ENCODE measurements at regions not wholly inside any gene's neighbourhood (a gene's known extent, or its start where the extent isn't known, plus 50 kb on each side); places are given as distances from the start of the nearest gene placed in this dataset.

GRCh38 chr6:90412538-90413369, 116.1 kb upstream of the BACH2 start:
- no peak for TF ChIP-seq CTCF (conservative IDR thresholded peaks at IDR 0.05; ENCODE audit: low read depth in 2 of 2)
- TF ChIP-seq POLR2AphosphoS5 (IDR thresholded peaks at IDR 0.05; ENCODE audit: low read depth), result no peak
- no peak for TF ChIP-seq ZNF331 (CRISPR knock-in tag; IDR thresholded peaks at IDR 0.05; ENCODE audit: low read depth)
- no peak for TF ChIP-seq NANOG (IDR thresholded peaks at IDR 0.05; ENCODE audit: borderline replicate concordance)
- no peak for TF ChIP-seq ZNF462 (CRISPR knock-in tag; IDR thresholded peaks at IDR 0.05)
- TF ChIP-seq EZH2 (IDR thresholded peaks at IDR 0.05; ENCODE audit: low read depth, unreplicated experiment), result no peak
- TF ChIP-seq STAT1 (IDR thresholded peaks at IDR 0.05; ENCODE audit: unreplicated experiment), result no peak
- TF ChIP-seq REST (IDR thresholded peaks at IDR 0.05; ENCODE audit: unreplicated experiment), result no peak
- no peak for TF ChIP-seq CREB1 (CRISPR knock-in tag; IDR thresholded peaks at IDR 0.05; ENCODE audit: low read depth)
- TF ChIP-seq EZH2phosphoT487 (IDR thresholded peaks at IDR 0.05; ENCODE audit: unreplicated experiment), result no peak
